WTC11 (cell line): ENCODE measurements at regions not wholly inside any gene's neighbourhood (a gene's known extent, or its start where the extent isn't known, plus 50 kb on each side); places are given as distances from the start of the nearest gene placed in this dataset.

Source experiments
- ATAC-seq: fragments of 200-7000 bp; cut with Tn5 transposase; 2 replicates; pipeline ENCODE4 v1.10.0; 2021; ENCODE audit warnings: mild to moderate bottlenecking, moderate library complexity
- CTCF ChIA-PET: fragments of 300-600 bp; sonication (Branson Sonifier 250); formaldehyde crosslinking; loops from one replicate; lab custom pipeline; 2021; ENCODE audit warnings: antibody characterized with exemption; lab: Charles Lee
- POLR2A ChIA-PET: fragments of 350-600 bp; sonication (Branson Sonifier 250); formaldehyde crosslinking; loops from one replicate; lab custom pipeline; 2021; ENCODE audit warnings: antibody characterized with exemption; lab: Charles Lee
- DNase-seq: peaks from one replicate; pipeline ENCODE4 v3.0.0; 2021; ENCODE audit warnings: low spot score
- H3K27ac Mint-ChIP-seq: 2 replicates; pipeline ENCODE4 v1.8.0; 2021; ENCODE audit warnings: mixed read lengths
- H3K27me3 Mint-ChIP-seq: 2 replicates; pipeline ENCODE4 v1.8.0; 2021; ENCODE audit warnings: low read depth, mild to moderate bottlenecking, moderate library complexity, mixed read lengths
- H3K36me3 Mint-ChIP-seq: 2 replicates; pipeline ENCODE4 v1.8.0; 2021; ENCODE audit warnings: mixed read lengths
- H3K4me1 Mint-ChIP-seq: 2 replicates; pipeline ENCODE4 v1.8.0; 2022; ENCODE audit warnings: mixed read lengths
- H3K4me3 Mint-ChIP-seq: 2 replicates; pipeline ENCODE4 v1.8.0; 2021; ENCODE audit warnings: mild to moderate bottlenecking, moderate library complexity, mixed read lengths
- H3K9me3 Mint-ChIP-seq: 2 replicates; pipeline ENCODE4 v1.8.0; 2021; ENCODE audit warnings: mixed read lengths
- ARID4B ChIP-seq: sonication (generic); formaldehyde crosslinking; IDR thresholded peaks from 2 replicates; pipeline ENCODE4 v1.8.0; 2023; ENCODE audit warnings: missing genetic modification reagents, mild to moderate bottlenecking, borderline replicate concordance
- ATF1 ChIP-seq: sonication (generic); formaldehyde crosslinking; IDR thresholded peaks from 2 replicates; pipeline ENCODE4 v1.8.1; 2023; ENCODE audit warnings: mild to moderate bottlenecking, moderate library complexity, missing genetic modification reagents
- CREM ChIP-seq: sonication (generic); formaldehyde crosslinking; IDR thresholded peaks from 2 replicates; pipeline ENCODE4 v1.8.1; 2022; ENCODE audit warnings: mild to moderate bottlenecking, missing genetic modification reagents, moderate library complexity
- ETV6 ChIP-seq: sonication (generic); formaldehyde crosslinking; IDR thresholded peaks from 2 replicates; pipeline ENCODE4 v1.8.1; 2022; ENCODE audit warnings: mild to moderate bottlenecking, missing genetic modification reagents
- FOXJ3 ChIP-seq: sonication (generic); formaldehyde crosslinking; IDR thresholded peaks from 2 replicates; pipeline ENCODE4 v1.9.0; 2021; ENCODE audit warnings: missing genetic modification reagents, mild to moderate bottlenecking, borderline replicate concordance
- JUN ChIP-seq: sonication (generic); formaldehyde crosslinking; IDR thresholded peaks from 2 replicates; pipeline ENCODE4 v1.8.0; 2023; ENCODE audit warnings: mild to moderate bottlenecking, missing genetic modification reagents
- MLX ChIP-seq: sonication (generic); formaldehyde crosslinking; IDR thresholded peaks from 2 replicates; pipeline ENCODE4 v1.8.1; 2023; ENCODE audit warnings: mild to moderate bottlenecking, missing genetic modification reagents, moderate library complexity
- NFYB ChIP-seq: sonication (generic); formaldehyde crosslinking; conservative IDR thresholded peaks from 2 replicates; pipeline ENCODE4 v1.8.0; 2022; ENCODE audit warnings: low read depth, missing genetic modification reagents
- PRRX2 ChIP-seq: fragments of 250-450 bp; sonication (Bioruptor Pico); IDR thresholded peaks from 2 replicates; pipeline ENCODE4 v1.8.0; 2021; ENCODE audit warnings: mild to moderate bottlenecking
- TEAD1 ChIP-seq: sonication (generic); formaldehyde crosslinking; IDR thresholded peaks from 2 replicates; pipeline ENCODE4 v1.8.0; 2022; ENCODE audit warnings: mild to moderate bottlenecking, missing genetic modification reagents
- TP53 ChIP-seq: sonication (generic); formaldehyde crosslinking; IDR thresholded peaks from 2 replicates; pipeline ENCODE4 v1.8.1; 2023; ENCODE audit warnings: mild to moderate bottlenecking, missing genetic modification reagents
- ZBTB21 ChIP-seq: sonication (generic); formaldehyde crosslinking; IDR thresholded peaks from 2 replicates; pipeline ENCODE4 v1.8.1; 2023; ENCODE audit warnings: mild to moderate bottlenecking, missing genetic modification reagents, borderline replicate concordance
- ZNF121 ChIP-seq: sonication (generic); formaldehyde crosslinking; IDR thresholded peaks from 2 replicates; pipeline ENCODE4 v1.8.0; 2023; ENCODE audit warnings: missing genetic modification reagents
- ZNF425 ChIP-seq: fragments of 250-450 bp; sonication (Bioruptor Pico); conservative IDR thresholded peaks from 2 replicates; pipeline ENCODE4 v1.9.0; 2021; ENCODE audit warnings: mild to moderate bottlenecking

- TF ChIP-seq ZNF425, result no peak
- TF ChIP-seq ZBTB21 (CRISPR knock-in tag), result no peak
- TF ChIP-seq ARID4B, result no peak
Measured at GRCh38 chr5:124885490-124885889, 139.1 kb upstream of the ZNF608 start (continued).

- POLR2A ChIA-PET, result no interaction called here
- H3K4me3 Mint-ChIP-seq, result no peak overlapping the region
- TF ChIP-seq ZNF121, result no peak
- TF ChIP-seq TEAD1, result no peak
- no peak for TF ChIP-seq NFYB (CRISPR knock-in tag)
- no peak for TF ChIP-seq ETV6 (CRISPR knock-in tag)
- TF ChIP-seq ATF1 (CRISPR knock-in tag), result no peak
- TF ChIP-seq CREM (CRISPR knock-in tag), result no peak
- no peak for TF ChIP-seq MLX (CRISPR knock-in tag)
- no peak for TF ChIP-seq FOXJ3
- no peak for TF ChIP-seq JUN
- TF ChIP-seq TP53 (CRISPR knock-in tag), result no peak
- TF ChIP-seq, all 79 proteins: peak for 0
- Mint-ChIP-seq H3K36me3 (peaks cover 10% of the 10 kb centered on the region; the same call in 1 of the 2 replicates), H3K27me3 (no peaks in the 10 kb centered on the region), H3K27ac (peak overlapping the region; percentile 34; the same call in 1 of the 2 replicates), H3K4me1 (peaks cover 36% of the 10 kb centered on the region), H3K9me3 (peaks cover 8% of the 10 kb centered on the region)
- CTCF ChIA-PET, result interaction anchor here (0.6 to 1.4 kb wide), 2 partner anchors 21 to 109 kb away, joined by 3 to 5 read pairs; no protein-coding TSS in a partner anchor
- ATAC-seq (peak; percentile 34; the same call in 1 of the 2 replicates), DNase-seq (no peak)
Measured at GRCh38 chr5:124887223-124887622, 140.8 kb upstream of the ZNF608 start.

GRCh38 chr5:124888050-124888506, 141.6 kb upstream of the ZNF608 start:
- H3K27ac Mint-ChIP-seq, result no peak overlapping the region
- TF ChIP-seq PRRX2 (CRISPR knock-in tag), result no peak
- H3K4me3 Mint-ChIP-seq, result no peak overlapping the region
- peaks cover 36% of the 10 kb centered on the region for H3K4me1 Mint-ChIP-seq
- DNase-seq (peak; percentile 23), ATAC-seq (peak; percentile 88)
- POLR2A ChIA-PET, result no interaction called here
- CTCF ChIA-PET, result interaction anchor here (1.4 kb wide), 1 partner anchor 22 kb away, joined by 3 read pairs; no protein-coding TSS in a partner anchor
- peaks cover 3% of the 10 kb centered on the region for H3K27me3 Mint-ChIP-seq
- H3K36me3 Mint-ChIP-seq, result peaks cover 13% of the 10 kb centered on the region
- peaks cover 12% of the 10 kb centered on the region for H3K9me3 Mint-ChIP-seq
